Subcutaneous abdominal adipose tissue (tissue), 5 donors: ENCODE measurements at regions not wholly inside any gene's neighbourhood (a gene's known extent, or its start where the extent isn't known, plus 50 kb on each side); places are given as distances from the start of the nearest gene placed in this dataset.

Experiments
- H3K27ac ChIP-seq: one replicate; pipeline ENCODE4 v1.7.0; 2013; ENCODE audit warnings: low read depth, mild to moderate bottlenecking, inconsistent platforms, low read length, moderate library complexity
- H3K27me3 ChIP-seq, 5 donors: one replicate each; pipeline ENCODE4 v1.7.0; 2013; ENCODE audit warnings: low read length in 5 of 5, inconsistent platforms in 1 of 5; ENCODE audit not compliant: control insufficient read depth in 5 of 5, insufficient read depth in 4 of 5
- H3K36me3 ChIP-seq, 5 donors: one replicate each; pipeline ENCODE4 v1.7.0; 2013; ENCODE audit warnings: low read length in 5 of 5; ENCODE audit not compliant: control insufficient read depth in 5 of 5, insufficient read depth in 5 of 5
- H3K4me1 ChIP-seq, 5 donors: one replicate each; pipeline ENCODE4 v1.7.0; 2013; ENCODE audit warnings: low read length in 5 of 5, mild to moderate bottlenecking in 3 of 5, moderate library complexity in 1 of 5; ENCODE audit not compliant: control insufficient read depth in 5 of 5, insufficient read depth in 5 of 5
- H3K4me3 ChIP-seq, 5 donors: one replicate each; pipeline ENCODE4 v1.7.0; 2013; ENCODE audit warnings: low read length in 5 of 5, low read depth in 1 of 5
- H3K9ac ChIP-seq, 5 donors: one replicate each; pipeline ENCODE4 v1.7.0; 2013; ENCODE audit warnings: low read length in 5 of 5, mild to moderate bottlenecking in 4 of 5, moderate library complexity in 3 of 5
- H3K9me3 ChIP-seq, 5 donors: one replicate each; pipeline ENCODE4 v1.7.0; 2013; ENCODE audit warnings: low read length in 5 of 5; ENCODE audit not compliant: control insufficient read depth in 5 of 5
- donor health status: healthy.
- donor health status: healthy.
- donor health status: healthy.
- donor health status: healthy.
- donor health status: healthy.

DNA sequence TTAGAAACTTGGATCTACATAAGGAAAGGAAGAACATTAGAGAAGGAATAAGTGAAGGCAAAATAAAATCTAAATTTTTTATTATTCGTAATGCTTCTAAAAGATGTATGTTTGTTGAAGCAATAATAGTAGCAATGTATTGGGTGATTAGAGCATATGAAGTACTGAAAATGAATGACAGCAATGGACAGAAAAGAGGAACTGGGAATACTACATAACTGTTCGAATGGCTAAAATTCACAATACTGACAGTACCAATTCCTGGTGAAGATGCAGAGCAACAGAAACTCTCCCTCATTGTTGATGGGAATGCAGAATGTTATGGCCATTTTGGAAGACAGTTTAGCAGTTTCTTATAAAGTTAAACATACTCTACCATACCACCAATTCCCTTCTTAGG lies 177.3 kb upstream of the SPEF2 start:
- no peaks in the 10 kb centered on the region for H3K4me1 ChIP-seq
- H3K9ac ChIP-seq: no peak overlapping the region
- no peaks in the 10 kb centered on the region for H3K27me3 ChIP-seq
- no peaks in the 10 kb centered on the region for H3K9me3 ChIP-seq
- H3K27ac ChIP-seq: no peak overlapping the region
- H3K4me3 ChIP-seq: no peak overlapping the region
- no peaks in the 10 kb centered on the region for H3K36me3 ChIP-seq

DNA sequence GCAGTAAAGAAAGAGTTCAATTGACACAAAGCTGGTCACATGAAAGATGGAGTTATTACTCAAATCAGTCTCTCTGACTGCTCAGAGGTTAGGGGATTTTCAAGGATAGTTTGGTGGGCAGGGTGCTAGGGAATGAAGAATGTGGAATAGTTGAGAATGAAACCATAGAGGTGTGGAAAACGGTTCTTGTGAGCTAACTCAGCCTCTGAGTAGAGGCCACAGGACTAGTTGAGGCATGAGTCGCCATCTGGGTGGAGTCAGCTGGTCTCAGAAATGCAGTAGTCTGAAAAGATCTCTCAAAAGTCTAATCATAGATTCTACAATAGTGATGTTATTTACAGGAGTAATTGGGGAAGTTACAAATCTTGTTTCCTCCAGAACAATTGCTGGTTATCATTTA lies 178.9 kb upstream of the SPEF2 start:
- Histone ChIP-seq H3K4me1 (no peaks in the 10 kb centered on the region), H3K27ac (no peak overlapping the region), H3K9me3 (no peaks in the 10 kb centered on the region), H3K36me3 (no peaks in the 10 kb centered on the region), H3K27me3 (no peaks in the 10 kb centered on the region), H3K9ac (no peak overlapping the region), H3K4me3 (no peak overlapping the region)

DNA sequence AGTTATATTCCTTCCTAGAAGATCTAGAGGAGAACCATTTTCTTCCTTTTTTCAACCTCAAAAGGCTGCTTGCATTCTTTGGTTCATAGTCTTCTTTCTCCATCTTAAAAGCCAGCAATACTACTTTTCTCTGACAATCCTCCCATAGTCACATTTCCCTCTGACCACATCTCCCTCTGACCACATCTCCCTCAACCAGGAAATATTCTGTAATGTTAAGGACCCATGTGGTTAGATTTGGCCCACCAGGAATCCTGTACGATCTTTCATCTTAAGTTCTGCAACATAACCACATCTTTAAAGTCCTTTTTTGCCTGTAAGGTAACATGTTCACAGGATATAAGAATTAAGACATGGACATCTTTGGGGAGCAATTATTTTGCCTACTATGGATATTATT lies 179.4 kb upstream of the SPEF2 start:
- Histone ChIP-seq H3K9ac (no peak overlapping the region), H3K9me3 (no peaks in the 10 kb centered on the region), H3K4me3 (no peak overlapping the region), H3K36me3 (no peaks in the 10 kb centered on the region), H3K27ac (no peak overlapping the region), H3K27me3 (no peaks in the 10 kb centered on the region), H3K4me1 (no peaks in the 10 kb centered on the region)

DNA sequence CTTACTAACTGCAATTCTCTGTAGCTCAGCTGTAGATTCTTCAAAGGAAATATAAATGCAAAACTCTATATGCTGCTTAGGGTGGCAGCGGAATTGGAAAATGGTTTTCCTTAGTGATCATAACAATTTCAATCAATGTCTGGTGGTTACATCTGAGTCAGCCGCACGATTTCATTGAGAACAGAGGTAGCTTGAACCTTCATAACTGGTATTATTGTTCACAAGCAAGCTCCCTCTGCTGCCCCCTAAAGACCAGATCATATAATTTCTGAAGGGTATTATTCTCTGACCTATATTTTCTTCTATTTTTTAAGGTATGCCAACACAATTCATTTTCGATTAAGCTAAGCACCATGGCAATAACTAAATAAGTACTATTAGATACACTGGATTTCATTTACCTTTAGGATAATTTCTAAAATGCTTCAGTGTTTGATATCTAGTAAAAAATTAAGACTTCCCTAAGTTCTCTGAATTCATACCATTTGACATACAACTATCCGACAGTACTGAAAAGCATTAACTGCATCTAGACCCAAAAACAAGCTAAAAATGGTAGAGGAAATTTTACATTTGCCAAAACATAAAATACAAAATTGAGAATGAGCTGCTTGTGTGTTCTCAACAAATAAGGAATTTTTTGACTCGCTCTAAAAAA lies 181.1 kb upstream of the SPEF2 start:
- Histone ChIP-seq H3K27me3 (no peaks in the 10 kb centered on the region), H3K4me3 (no peak overlapping the region), H3K9ac (no peak overlapping the region), H3K9me3 (no peaks in the 10 kb centered on the region), H3K36me3 (no peaks in the 10 kb centered on the region), H3K27ac (no peak overlapping the region), H3K4me1 (no peaks in the 10 kb centered on the region)

DNA sequence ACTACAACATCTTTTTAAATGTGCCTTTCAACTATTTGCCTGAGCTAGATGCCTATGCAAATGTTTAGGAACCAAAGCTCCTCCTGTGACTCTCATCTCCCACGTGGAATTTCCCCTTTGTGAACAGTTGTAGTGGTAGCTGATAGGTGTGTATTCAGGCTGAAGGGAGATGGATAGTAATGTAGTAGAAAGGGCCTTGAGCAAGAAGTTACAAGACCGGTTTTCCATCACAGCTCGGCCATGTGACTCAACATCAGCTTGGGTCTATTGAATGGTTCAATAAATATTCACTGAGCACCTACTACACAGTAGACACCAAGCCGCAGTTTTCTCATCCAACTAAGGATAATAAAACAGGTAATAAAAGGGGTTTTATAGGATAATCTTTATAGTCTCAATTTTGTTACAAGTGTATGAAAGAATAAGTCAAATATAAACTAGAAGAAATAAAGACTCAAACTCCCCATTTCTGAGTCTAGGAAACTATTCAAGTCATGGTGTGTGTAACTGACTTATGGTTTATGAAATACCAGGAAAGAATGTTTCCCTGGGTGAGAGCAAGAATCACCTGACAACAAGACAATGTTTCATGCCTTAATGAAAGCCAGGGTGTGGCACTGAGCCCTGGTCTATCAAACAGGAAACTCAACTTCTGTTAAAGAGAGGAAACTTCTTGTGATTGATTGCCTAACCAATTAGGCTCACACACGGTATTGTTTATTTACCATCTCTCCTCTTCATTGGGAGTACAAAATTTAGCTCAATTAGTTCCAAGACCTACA lies 187.1 kb upstream of the SPEF2 start:
- peaks cover 0 to 2% (median 0%) of the 10 kb centered on the region in 5 donors for H3K27me3 ChIP-seq
- H3K27ac ChIP-seq: no peak overlapping the region
- H3K9ac ChIP-seq: no peak overlapping the region
- H3K4me1 ChIP-seq: no peaks in the 10 kb centered on the region
- no peak overlapping the region for H3K4me3 ChIP-seq
- no peaks in the 10 kb centered on the region for H3K9me3 ChIP-seq
- H3K36me3 ChIP-seq: no peaks in the 10 kb centered on the region

DNA sequence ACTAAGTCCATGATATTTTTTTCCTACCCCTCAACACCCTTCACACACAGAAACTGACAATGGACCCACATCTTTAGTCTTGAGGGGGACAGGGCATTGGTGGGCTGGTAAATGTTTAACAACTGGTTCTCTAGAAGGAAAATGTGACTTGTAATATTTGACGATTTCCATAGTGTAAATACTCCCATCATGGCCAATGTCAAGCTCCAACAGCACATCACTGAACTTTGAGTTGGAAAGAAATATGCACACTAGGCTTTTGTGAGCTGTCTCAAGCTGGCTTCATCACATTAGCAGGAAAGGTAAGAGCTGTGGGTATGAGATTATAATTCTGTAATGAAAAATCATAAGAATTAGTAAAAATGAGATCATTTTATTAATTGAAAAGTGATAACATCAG lies 189.9 kb upstream of the PRLR start:
- no peaks in the 10 kb centered on the region for H3K4me1 ChIP-seq

DNA sequence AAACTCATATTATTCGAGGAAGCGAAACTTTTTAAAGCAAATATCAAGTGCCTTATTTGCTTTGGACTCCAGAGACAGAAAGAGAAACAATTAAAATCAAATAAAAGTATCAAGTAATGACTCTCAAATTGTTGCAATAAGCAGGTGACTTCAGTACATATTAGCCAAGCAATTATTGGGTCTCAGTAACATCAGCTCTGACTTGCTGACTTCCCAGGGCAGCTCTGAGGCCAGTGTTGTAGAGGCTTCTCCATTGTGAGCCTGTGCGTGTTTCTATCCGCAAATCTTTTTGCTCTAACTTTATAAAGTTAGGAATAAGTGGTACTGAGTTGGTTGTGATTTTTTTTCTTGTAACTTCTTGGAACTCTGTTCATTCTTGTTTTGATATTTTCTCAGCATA lies 186.8 kb upstream of the PRLR start:
- H3K27me3 ChIP-seq: peaks cover 0 to 2% (median 0%) of the 10 kb centered on the region in 5 donors
- no peak overlapping the region for H3K27ac ChIP-seq
- H3K4me3 ChIP-seq: no peak overlapping the region
- no peaks in the 10 kb centered on the region for H3K4me1 ChIP-seq
- H3K9me3 ChIP-seq: no peaks in the 10 kb centered on the region
- no peaks in the 10 kb centered on the region for H3K36me3 ChIP-seq
- no peak overlapping the region for H3K9ac ChIP-seq

More for the DNA sequence above, 189.9 kb upstream of the PRLR start:
- Histone ChIP-seq H3K9me3 (no peaks in the 10 kb centered on the region), H3K27ac (no peak overlapping the region), H3K9ac (no peak overlapping the region), H3K27me3 (no peaks in the 10 kb centered on the region), H3K4me3 (no peak overlapping the region), H3K36me3 (no peaks in the 10 kb centered on the region)

DNA sequence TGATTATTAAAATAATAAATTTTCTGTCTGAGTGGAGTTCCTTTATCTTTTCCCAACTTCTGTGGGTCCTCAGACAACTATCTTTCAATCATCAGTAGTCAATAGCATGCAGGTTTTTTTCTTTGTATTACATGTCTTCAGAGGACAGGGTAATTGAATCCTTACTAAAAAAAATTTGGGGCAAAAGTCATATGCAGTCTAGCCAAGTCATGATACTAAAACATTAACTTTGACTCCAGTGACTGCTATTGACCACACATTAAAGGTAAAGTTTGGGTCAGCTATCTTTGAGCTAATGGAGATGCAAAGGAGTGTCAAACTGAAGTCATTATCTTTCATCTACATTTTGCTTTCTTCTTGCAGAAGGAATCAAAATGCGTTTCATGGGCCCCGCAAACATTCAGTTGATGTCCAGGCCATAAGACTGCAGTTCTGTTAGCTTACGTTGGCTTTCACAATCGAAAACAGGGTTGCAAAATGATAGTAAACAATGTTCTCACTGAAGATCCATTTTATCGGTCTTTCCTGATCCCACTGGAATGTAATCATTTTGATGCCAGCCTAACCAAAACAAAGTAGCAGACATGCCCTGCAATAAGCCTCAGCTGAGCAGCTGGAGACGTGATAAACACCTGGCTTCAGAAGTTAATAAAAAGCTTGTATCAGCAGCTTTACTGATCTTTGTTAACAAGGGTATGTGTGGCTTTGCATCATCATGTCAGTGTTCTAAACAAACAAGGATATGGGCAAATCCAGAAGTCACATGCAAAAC lies 186.1 kb upstream of the PRLR start:
- no peaks in the 10 kb centered on the region for H3K36me3 ChIP-seq
- no peak overlapping the region for H3K9ac ChIP-seq
- H3K4me1 ChIP-seq: no peaks in the 10 kb centered on the region
- no peaks in the 10 kb centered on the region for H3K9me3 ChIP-seq
- H3K4me3 ChIP-seq: no peak overlapping the region
- peaks cover 0 to 2% (median 0%) of the 10 kb centered on the region in 5 donors for H3K27me3 ChIP-seq
- H3K27ac ChIP-seq: no peak overlapping the region

DNA sequence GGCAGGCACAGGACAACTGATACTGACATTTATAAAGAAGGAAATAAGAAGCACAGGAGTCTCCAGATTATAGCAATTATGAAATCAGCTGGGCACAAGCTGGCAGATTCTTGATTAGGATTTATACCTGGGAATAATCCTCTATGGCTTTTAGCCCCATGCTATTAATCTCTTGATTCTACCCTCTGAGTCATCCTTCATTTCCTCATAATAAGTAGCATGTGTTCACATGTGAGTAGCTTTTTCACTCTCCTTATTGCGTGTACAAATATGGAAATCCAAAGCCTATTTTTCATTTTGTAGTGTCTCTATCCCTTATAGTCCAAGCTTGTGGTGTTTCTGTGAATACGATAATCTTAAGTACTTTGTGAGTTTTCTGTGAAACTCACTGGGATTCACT lies 185.0 kb upstream of the PRLR start:
- H3K27me3 ChIP-seq: peaks cover 0 to 2% (median 0%) of the 10 kb centered on the region in 5 donors
- no peak overlapping the region for H3K27ac ChIP-seq
- H3K4me1 ChIP-seq: no peaks in the 10 kb centered on the region
- no peaks in the 10 kb centered on the region for H3K36me3 ChIP-seq
- H3K9me3 ChIP-seq: no peaks in the 10 kb centered on the region
- no peak overlapping the region for H3K4me3 ChIP-seq
- no peak overlapping the region for H3K9ac ChIP-seq

DNA sequence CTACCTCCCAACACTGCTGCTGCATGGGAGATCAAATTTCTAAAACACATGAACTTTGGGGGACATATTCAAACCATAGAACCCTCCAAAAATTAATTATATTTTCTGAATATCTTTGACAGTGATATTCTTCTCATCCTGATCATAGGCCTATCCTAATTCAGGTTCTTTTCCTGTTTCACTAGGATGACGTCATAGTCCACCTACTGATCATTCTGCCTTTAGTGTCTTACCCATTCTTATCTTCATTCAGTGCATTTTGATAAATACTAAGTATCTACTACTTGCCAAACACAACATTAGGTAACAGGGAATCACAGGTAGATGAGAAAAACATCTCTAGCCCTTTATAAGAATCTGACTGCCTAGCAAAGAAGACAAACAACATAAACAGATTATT lies 179.1 kb upstream of the PRLR start:
- Histone ChIP-seq H3K9ac (no peak overlapping the region), H3K27me3 (peaks cover 0 to 1% (median 0%) of the 10 kb centered on the region in 5 donors)

More for the DNA sequence above, 179.1 kb upstream of the PRLR start:
- peaks cover 0 to 8% (median 0%) of the 10 kb centered on the region in 5 donors for H3K9me3 ChIP-seq
- no peaks in the 10 kb centered on the region for H3K4me1 ChIP-seq
- H3K4me3 ChIP-seq: no peak overlapping the region
- H3K27ac ChIP-seq: no peak overlapping the region
- H3K36me3 ChIP-seq: no peaks in the 10 kb centered on the region
